MM.1S (cell line): ENCODE measurements at regions not wholly inside any gene's neighbourhood (a gene's known extent, or its start where the extent isn't known, plus 50 kb on each side); places are given as distances from the start of the nearest gene placed in this dataset.

Experiments
- EZH2phosphoT487 ChIP-seq: fragments of 300-600 bp; sonication (generic); IDR thresholded peaks from 2 replicates; pipeline ENCODE4 v1.6.1; 2018; ENCODE audit warnings: antibody characterized with exemption, low read length
- TF ChIP-seq, protein P1 (sequence below): fragments of 300-600 bp; sonication (generic); IDR thresholded peaks from 2 replicates; pipeline ENCODE4 v1.5.1; 2016; ENCODE audit warnings: antibody characterized with exemption, low read length, mixed read lengths

DNA sequence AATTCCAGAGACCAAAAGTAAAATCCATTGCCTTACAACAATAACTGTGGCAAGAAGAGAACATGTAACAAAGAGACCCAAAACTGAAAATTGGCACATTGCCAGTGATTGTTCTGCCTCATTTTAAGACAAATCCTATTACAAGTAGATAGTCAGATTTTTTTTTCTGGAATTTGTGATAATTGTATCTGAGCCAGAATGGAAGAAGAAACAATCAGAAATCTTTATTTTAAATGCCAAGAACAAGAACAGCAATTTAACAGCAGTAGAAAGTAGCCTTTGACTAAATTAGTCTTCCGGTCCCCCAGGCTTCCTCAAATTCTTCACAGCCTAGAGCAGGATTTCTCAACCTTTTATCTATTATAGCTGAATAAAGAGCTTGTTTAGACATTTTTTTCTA, 106.7 kb upstream of the PTPN3 start:
- TF ChIP-seq, protein P1, sequence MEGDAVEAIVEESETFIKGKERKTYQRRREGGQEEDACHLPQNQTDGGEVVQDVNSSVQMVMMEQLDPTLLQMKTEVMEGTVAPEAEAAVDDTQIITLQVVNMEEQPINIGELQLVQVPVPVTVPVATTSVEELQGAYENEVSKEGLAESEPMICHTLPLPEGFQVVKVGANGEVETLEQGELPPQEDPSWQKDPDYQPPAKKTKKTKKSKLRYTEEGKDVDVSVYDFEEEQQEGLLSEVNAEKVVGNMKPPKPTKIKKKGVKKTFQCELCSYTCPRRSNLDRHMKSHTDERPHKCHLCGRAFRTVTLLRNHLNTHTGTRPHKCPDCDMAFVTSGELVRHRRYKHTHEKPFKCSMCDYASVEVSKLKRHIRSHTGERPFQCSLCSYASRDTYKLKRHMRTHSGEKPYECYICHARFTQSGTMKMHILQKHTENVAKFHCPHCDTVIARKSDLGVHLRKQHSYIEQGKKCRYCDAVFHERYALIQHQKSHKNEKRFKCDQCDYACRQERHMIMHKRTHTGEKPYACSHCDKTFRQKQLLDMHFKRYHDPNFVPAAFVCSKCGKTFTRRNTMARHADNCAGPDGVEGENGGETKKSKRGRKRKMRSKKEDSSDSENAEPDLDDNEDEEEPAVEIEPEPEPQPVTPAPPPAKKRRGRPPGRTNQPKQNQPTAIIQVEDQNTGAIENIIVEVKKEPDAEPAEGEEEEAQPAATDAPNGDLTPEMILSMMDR: no peak
- TF ChIP-seq EZH2phosphoT487: no peak
